Neural progenitor cell (in vitro differentiated cells): ENCODE measurements at regions not wholly inside any gene's neighbourhood (a gene's known extent, or its start where the extent isn't known, plus 50 kb on each side); places are given as distances from the start of the nearest gene placed in this dataset.

Experiments used
- DNase-seq: peaks from one replicate; pipeline ENCODE4 v3.0.0-alpha.2; 2016; ENCODE audit warnings: low spot score
- H2AFZ ChIP-seq: fragments of 200-600 bp; sonication (generic); replicated peaks from 2 replicates; pipeline ENCODE4 v1.6.1; 2016; ENCODE audit warnings: antibody characterized with exemption
- H3F3A ChIP-seq: fragments of 200-600 bp; sonication (generic); 2 replicates; pipeline ENCODE4 v1.6.1; 2016; ENCODE audit warnings: antibody characterized with exemption, low read depth
- H3K27ac ChIP-seq: fragments of 200-600 bp; sonication (generic); 2 replicates; pipeline ENCODE4 v1.5.1; 2016; ENCODE audit warnings: mild to moderate bottlenecking
- H3K27me3 ChIP-seq: fragments of 200-600 bp; sonication (generic); 2 replicates; pipeline ENCODE4 v1.6.1; 2016; ENCODE audit warnings: mild to moderate bottlenecking, moderate library complexity
- H3K36me3 ChIP-seq: fragments of 200-600 bp; sonication (generic); 2 replicates; pipeline ENCODE4 v1.5.1; 2016
- H3K4me1 ChIP-seq: fragments of 200-600 bp; sonication (generic); 2 replicates; pipeline ENCODE4 v1.6.1; 2016; ENCODE audit warnings: mixed run types
- H3K4me2 ChIP-seq: fragments of 200-600 bp; sonication (generic); 2 replicates; pipeline ENCODE4 v1.6.1; 2016
- H3K4me3 ChIP-seq: fragments of 200-600 bp; sonication (generic); 2 replicates; pipeline ENCODE4 v1.5.1; 2016
- H3K79me2 ChIP-seq: fragments of 200-600 bp; sonication (generic); 2 replicates; pipeline ENCODE4 v1.6.1; 2016; ENCODE audit warnings: low read depth
- H3K9ac ChIP-seq: fragments of 200-600 bp; sonication (generic); 2 replicates; pipeline ENCODE4 v1.6.1; 2016
- H3K9me3 ChIP-seq: fragments of 200-600 bp; sonication (generic); 2 replicates; pipeline ENCODE4 v1.5.1; 2016; ENCODE audit warnings: low read depth
- H4K20me1 ChIP-seq: fragments of 200-600 bp; sonication (generic); 2 replicates; pipeline ENCODE4 v1.6.1; 2016; ENCODE audit warnings: low read depth
- H3K27ac Mint-ChIP-seq: 3 replicates; pipeline ENCODE4 v1.8.0; 2021; ENCODE audit warnings: mixed read lengths
- H3K27me3 Mint-ChIP-seq: 2 replicates; pipeline ENCODE4 v1.8.0; 2022; ENCODE audit warnings: low read depth, mild to moderate bottlenecking, inconsistent platforms, moderate library complexity, mixed read lengths; ENCODE audit not compliant: insufficient read depth
- H3K36me3 Mint-ChIP-seq: 3 replicates; pipeline ENCODE4 v1.8.0; 2021; ENCODE audit warnings: mixed read lengths
- H3K4me1 Mint-ChIP-seq: 3 replicates; pipeline ENCODE4 v1.8.0; 2021; ENCODE audit warnings: mixed read lengths
- H3K4me3 Mint-ChIP-seq: 3 replicates; pipeline ENCODE4 v1.8.0; 2021; ENCODE audit warnings: mild to moderate bottlenecking, moderate library complexity, mixed read lengths
- H3K9me3 Mint-ChIP-seq: 3 replicates; pipeline ENCODE4 v1.8.0; 2020; ENCODE audit warnings: mixed read lengths
- CTCF ChIP-seq: fragments of 200-600 bp; sonication (generic); IDR thresholded peaks from 2 replicates; pipeline ENCODE4 v1.5.1; 2017; ENCODE audit warnings: antibody characterized with exemption, mild to moderate bottlenecking
- EZH2 ChIP-seq: fragments of 200-600 bp; sonication (generic); IDR thresholded peaks from 2 replicates; pipeline ENCODE4 v1.6.1; 2017; ENCODE audit warnings: antibody characterized with exemption, mild to moderate bottlenecking, moderate library complexity
- EZH2phosphoT487 ChIP-seq: fragments of 200-600 bp; sonication (generic); IDR thresholded peaks from 2 replicates; pipeline ENCODE4 v1.6.1; 2017; ENCODE audit warnings: antibody characterized with exemption

GRCh38 chr20:57897156-57897874 lies 187.5 kb upstream of the PMEPA1 start:
- TF ChIP-seq EZH2phosphoT487 = no peak
- no peak for TF ChIP-seq EZH2
- TF ChIP-seq CTCF = no peak
- Histone ChIP-seq H3K4me1 (peaks cover 14% of the 10 kb centered on the region), H3K4me3 (no peak overlapping the region), H3K36me3 (no peaks in the 10 kb centered on the region), H2AFZ (no peak overlapping the region), H3K9me3 (no peaks in the 10 kb centered on the region), H3K79me2 (no peaks in the 10 kb centered on the region), H3F3A (no peaks in the 10 kb centered on the region), H3K9ac (no peak overlapping the region), H4K20me1 (no peaks in the 10 kb centered on the region), H3K27ac (no peak overlapping the region), H3K4me2 (no peak overlapping the region), H3K27me3 (no peaks in the 10 kb centered on the region)
- Mint-ChIP-seq H3K27me3 (peaks cover 9% of the 10 kb centered on the region), H3K4me1 (peaks cover 31% of the 10 kb centered on the region), H3K36me3 (no peaks in the 10 kb centered on the region), H3K27ac (no peak overlapping the region), H3K4me3 (no peak overlapping the region), H3K9me3 (no peaks in the 10 kb centered on the region)
- DNase-seq = no peak

GRCh38 chr20:57896563-57896962 lies 186.7 kb upstream of the PMEPA1 start:
- Mint-ChIP-seq H3K4me1 (peaks cover 37% of the 10 kb centered on the region), H3K27me3 (peaks cover 9% of the 10 kb centered on the region), H3K36me3 (no peaks in the 10 kb centered on the region), H3K4me3 (no peak overlapping the region), H3K9me3 (no peaks in the 10 kb centered on the region), H3K27ac (no peak overlapping the region)
- no peak overlapping the region for H3K9ac ChIP-seq
- H3K4me3 ChIP-seq = no peak overlapping the region
- H3K9me3 ChIP-seq = no peaks in the 10 kb centered on the region
- H3F3A ChIP-seq = no peaks in the 10 kb centered on the region
- no peaks in the 10 kb centered on the region for H3K79me2 ChIP-seq
- DNase-seq = no peak
- H2AFZ ChIP-seq = no peak overlapping the region
- no peaks in the 10 kb centered on the region for H3K27me3 ChIP-seq
- H3K27ac ChIP-seq = no peak overlapping the region
- no peak overlapping the region for H3K4me2 ChIP-seq
- H3K36me3 ChIP-seq = no peaks in the 10 kb centered on the region
- no peaks in the 10 kb centered on the region for H4K20me1 ChIP-seq
- H3K4me1 ChIP-seq = peaks cover 14% of the 10 kb centered on the region
- TF ChIP-seq CTCF = no peak
- TF ChIP-seq EZH2 = no peak
- TF ChIP-seq EZH2phosphoT487 = no peak

- no peak for DNase-seq
- Histone ChIP-seq H3F3A (no peaks in the 10 kb centered on the region), H2AFZ (no peak overlapping the region), H3K79me2 (no peaks in the 10 kb centered on the region), H4K20me1 (no peaks in the 10 kb centered on the region), H3K36me3 (no peaks in the 10 kb centered on the region), H3K27ac (no peak overlapping the region), H3K4me3 (no peak overlapping the region), H3K4me2 (no peak overlapping the region), H3K27me3 (no peaks in the 10 kb centered on the region), H3K9ac (no peak overlapping the region), H3K9me3 (no peaks in the 10 kb centered on the region), H3K4me1 (peaks cover 14% of the 10 kb centered on the region)
- TF ChIP-seq EZH2 = no peak
- no peak for TF ChIP-seq EZH2phosphoT487
- no peak for TF ChIP-seq CTCF
- Mint-ChIP-seq H3K4me1 (peaks cover 37% of the 10 kb centered on the region), H3K36me3 (no peaks in the 10 kb centered on the region), H3K27ac (no peak overlapping the region), H3K9me3 (no peaks in the 10 kb centered on the region), H3K27me3 (peaks cover 9% of the 10 kb centered on the region), H3K4me3 (no peak overlapping the region)
Observed at GRCh38 chr20:57896017-57896416, 186.2 kb upstream of the PMEPA1 start.
